ENCODE measurements at regions not wholly inside any gene's neighbourhood (a gene's known extent, or its start where the extent isn't known, plus 50 kb on each side); places are given as distances from the start of the nearest gene placed in this dataset.
A peak's percentile ranks its signal among the peaks of the same experiment; 100 is the strongest.

DNA sequence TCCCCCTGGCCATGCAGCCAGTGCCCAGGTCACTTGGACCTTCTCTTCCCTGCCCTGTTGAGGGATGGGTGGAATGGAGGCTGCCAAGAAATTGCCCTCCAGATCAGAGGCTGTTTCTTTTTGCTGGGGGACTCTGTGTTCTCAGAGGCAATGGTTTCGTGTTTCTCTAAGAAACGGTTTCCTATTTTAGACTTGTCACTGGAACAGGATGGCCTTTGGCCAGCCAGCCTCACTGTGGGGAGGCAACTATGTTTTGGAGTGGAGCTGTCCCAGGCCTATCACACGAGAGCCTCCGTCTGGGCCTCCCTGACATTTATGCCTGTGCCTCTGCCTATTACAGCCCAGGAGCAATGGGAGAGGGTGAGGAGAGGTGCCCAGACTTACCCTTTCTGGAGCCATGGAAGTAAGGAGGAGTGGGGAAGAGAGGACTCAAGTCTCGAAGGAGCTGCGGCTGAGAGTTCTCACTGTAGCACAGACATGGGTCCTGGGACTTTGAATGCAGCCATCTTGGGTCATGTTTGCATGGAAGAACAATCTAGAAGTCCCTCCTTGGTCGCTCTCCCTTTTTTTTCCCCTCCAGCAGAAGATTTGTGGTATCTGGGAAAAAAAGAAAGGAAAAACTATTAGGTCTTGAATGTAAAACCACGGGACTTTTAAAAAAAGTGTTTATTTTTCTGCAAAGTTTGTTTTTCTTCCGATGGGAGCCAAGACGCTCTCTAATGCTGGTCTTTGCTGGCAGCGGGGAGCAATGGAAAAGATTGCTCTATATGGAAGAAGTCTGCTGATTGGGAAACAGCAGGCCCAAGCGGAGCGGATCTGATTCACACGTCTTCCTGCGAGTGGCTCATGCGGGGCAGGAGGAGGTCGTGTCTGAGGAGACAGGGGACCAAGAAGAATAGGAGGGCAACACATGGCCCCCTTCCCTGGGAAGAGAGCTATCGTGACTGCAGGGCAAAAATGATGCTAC lies 219.2 kb downstream of the FOXD2 start:
- 58 to 66% methylated on average over 18 of the region's 18 CpGs for WGBS, 2 donors
- TF ChIP-seq, protein P1, sequence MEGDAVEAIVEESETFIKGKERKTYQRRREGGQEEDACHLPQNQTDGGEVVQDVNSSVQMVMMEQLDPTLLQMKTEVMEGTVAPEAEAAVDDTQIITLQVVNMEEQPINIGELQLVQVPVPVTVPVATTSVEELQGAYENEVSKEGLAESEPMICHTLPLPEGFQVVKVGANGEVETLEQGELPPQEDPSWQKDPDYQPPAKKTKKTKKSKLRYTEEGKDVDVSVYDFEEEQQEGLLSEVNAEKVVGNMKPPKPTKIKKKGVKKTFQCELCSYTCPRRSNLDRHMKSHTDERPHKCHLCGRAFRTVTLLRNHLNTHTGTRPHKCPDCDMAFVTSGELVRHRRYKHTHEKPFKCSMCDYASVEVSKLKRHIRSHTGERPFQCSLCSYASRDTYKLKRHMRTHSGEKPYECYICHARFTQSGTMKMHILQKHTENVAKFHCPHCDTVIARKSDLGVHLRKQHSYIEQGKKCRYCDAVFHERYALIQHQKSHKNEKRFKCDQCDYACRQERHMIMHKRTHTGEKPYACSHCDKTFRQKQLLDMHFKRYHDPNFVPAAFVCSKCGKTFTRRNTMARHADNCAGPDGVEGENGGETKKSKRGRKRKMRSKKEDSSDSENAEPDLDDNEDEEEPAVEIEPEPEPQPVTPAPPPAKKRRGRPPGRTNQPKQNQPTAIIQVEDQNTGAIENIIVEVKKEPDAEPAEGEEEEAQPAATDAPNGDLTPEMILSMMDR (IDR thresholded peaks at IDR 0.05) = no peak
- DNase-seq (peak; percentile 42 to 52), ATAC-seq (peak in 7 of 8 donors; percentile 41 to 84 (median 70))
- Histone ChIP-seq H3K4me3 (no peak overlapping the region), H3K4me1 (peaks cover 0 to 21% (median 0%) of the 10 kb centered on the region in 9 donors), H3K36me3 (no peaks in the 10 kb centered on the region), H3K9me3 (no peaks in the 10 kb centered on the region), H3K27ac (peak overlapping the region in 6 of 10 donors; percentile 13 to 72 (median 39)), H3K27me3 (peaks cover 0 to 35% (median 14%) of the 10 kb centered on the region in 7 donors)
- intact Hi-C loops (cut with DNase I) = no loop called here

DNA sequence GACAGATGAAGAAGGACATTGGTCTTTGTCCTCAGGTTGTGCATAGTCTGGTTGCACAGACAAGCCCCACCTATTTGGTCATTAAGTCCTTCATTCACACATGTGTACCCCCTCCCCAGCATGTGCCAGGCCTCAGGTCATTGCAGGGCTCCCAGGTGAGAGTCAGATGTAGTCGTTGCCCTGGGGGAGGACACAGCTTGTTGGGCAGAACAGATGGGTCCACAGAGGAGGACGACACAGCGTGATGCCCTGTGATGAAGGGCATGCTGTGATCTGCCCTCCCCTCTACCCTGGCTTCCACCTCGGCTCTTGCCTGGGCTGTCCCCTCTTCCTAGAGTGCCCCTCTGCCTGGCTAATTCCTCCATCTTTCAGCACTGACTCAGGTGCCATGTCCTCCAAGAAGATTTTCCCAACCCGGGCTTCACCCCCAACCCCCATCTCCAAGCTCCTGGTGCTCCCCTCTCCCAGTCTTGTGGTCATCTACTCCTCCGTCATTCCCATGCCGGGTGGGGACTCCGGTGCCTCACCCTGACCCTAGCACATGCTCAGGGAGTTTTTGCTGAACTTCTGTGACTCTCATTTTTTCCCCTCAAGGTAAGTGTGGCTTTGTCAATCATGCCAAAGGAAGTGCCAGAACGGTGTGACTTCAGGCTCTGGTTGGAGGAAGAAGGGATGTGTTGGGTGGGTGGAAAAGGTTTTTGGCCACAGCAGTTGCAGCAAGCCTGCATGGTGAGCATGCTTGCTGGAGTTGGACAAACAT lies 220.5 kb downstream of the FOXD2 start:
- no peak for ATAC-seq
- Histone ChIP-seq H3K27me3 (peaks cover 0 to 32% (median 14%) of the 10 kb centered on the region in 7 donors), H3K27ac (no peak overlapping the region), H3K36me3 (no peaks in the 10 kb centered on the region), H3K9me3 (no peaks in the 10 kb centered on the region), H3K4me1 (peaks cover 0 to 20% (median 0%) of the 10 kb centered on the region in 9 donors), H3K4me3 (no peak overlapping the region)
- TF ChIP-seq, protein P1 (IDR thresholded peaks at IDR 0.05) = no peak
- WGBS, 2 donors = 85 to 87% methylated on average over 9 of the region's 9 CpGs
- DNase-seq = no peak
- intact Hi-C loops (cut with DNase I) = no loop called here

DNA sequence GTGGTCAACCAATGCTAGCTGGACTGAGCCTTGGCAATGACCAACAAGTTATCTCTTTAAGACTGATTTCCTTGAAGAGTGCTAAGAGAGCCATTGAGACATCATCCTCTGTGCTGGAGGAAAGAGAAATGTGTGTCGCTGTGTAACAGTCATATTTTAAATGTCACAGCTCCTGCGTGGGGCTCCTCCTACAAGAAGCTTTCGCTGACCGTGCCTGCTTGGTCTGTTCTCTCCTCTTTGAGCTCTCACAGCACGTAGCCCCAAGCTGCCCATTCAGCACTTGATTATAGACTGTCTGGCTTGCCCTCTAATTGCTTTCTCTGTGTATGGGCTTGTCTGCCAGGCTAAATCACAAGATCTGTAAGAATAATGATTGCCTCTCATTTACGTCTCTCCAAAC lies 221.3 kb downstream of the FOXD2 start:
- no peak overlapping the region for H3K27ac ChIP-seq
- TF ChIP-seq, protein P1 (IDR thresholded peaks at IDR 0.05) = no peak
- intact Hi-C loops (cut with DNase I) = no loop called here
- H3K27me3 ChIP-seq = peaks cover 0 to 28% (median 14%) of the 10 kb centered on the region in 7 donors
- no peaks in the 10 kb centered on the region for H3K9me3 ChIP-seq
- H3K36me3 ChIP-seq = no peaks in the 10 kb centered on the region
- 75 to 78% methylated on average over 6 of the region's 6 CpGs for WGBS, 2 donors
- peaks cover 0 to 20% (median 0%) of the 10 kb centered on the region in 9 donors for H3K4me1 ChIP-seq
- no peak for DNase-seq
- ATAC-seq = no peak
- no peak overlapping the region for H3K4me3 ChIP-seq

DNA sequence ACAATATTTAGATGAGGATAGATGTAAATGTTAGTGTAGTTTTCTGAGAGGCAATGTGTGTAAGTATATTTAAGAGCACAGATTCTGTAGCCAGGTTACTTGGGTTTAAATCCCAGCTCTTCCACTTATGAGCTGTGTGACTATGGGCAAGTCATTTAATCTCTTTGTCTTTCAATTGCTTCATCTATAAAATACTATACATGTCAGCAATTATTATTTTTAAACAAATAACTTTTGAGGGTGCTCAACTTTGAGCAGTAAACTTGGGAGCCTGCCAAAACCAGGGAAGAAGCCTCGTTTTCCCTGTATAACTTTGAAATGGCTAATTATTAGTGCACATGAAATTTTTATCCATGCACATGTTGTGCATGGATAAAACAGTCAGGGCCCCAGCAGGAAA lies 222.8 kb downstream of the FOXD2 start:
- H3K4me3 ChIP-seq = no peak overlapping the region
- peaks cover 0 to 16% (median 0%) of the 10 kb centered on the region in 9 donors for H3K4me1 ChIP-seq
- H3K9me3 ChIP-seq = no peaks in the 10 kb centered on the region
- no peak overlapping the region for H3K27ac ChIP-seq
- H3K27me3 ChIP-seq = peaks cover 0 to 23% (median 5%) of the 10 kb centered on the region in 7 donors
- TF ChIP-seq, protein P1 (IDR thresholded peaks at IDR 0.05) = no peak
- no peaks in the 10 kb centered on the region for H3K36me3 ChIP-seq
- 57% methylated on average over 1 of the region's 1 CpG for WGBS, 2 donors
- DNase-seq (no peak), ATAC-seq (no peak)
- intact Hi-C loops (cut with DNase I) = no loop called here

Measured in heart right ventricle (tissue), 16 donors.